ENCODE measurements at regions not wholly inside any gene's neighbourhood (a gene's known extent, or its start where the extent isn't known, plus 50 kb on each side); places are given as distances from the start of the nearest gene placed in this dataset.

- H2AK5ac ChIP-seq (ENCODE audit: low read depth, low read length) = no peak overlapping the region
- no peak overlapping the region for H3K56ac ChIP-seq (replicated peaks; ENCODE audit: insufficient read length, low read depth, low read length)
- no peak overlapping the region for H4K5ac ChIP-seq (ENCODE audit: insufficient read length, low read depth, low read length)
- CTCF ChIA-PET (ENCODE audit: partially characterized antibody) = interaction anchor here (1.2 kb wide), 1 partner anchor 156 kb away, joined by 3 read pairs; no protein-coding TSS in a partner anchor
- TF ChIP-seq SAP30 (IDR thresholded peaks at IDR 0.05; ENCODE audit: insufficient read depth, insufficient replicate concordance, low read length) = no peak
- TF ChIP-seq EP300 (IDR thresholded peaks at IDR 0.05; ENCODE audit: borderline replicate concordance in 1 of 2, low read depth in 2 of 2, low read length in 2 of 2) = no peak
- no peak for TF ChIP-seq HDAC2 (IDR thresholded peaks at IDR 0.05; ENCODE audit: borderline replicate concordance in 1 of 2, low read depth in 2 of 2, low read length in 2 of 2)
- TF ChIP-seq BACH1 (IDR thresholded peaks at IDR 0.05; ENCODE audit: low read length) = no peak
- TF ChIP-seq CHD2 (IDR thresholded peaks at IDR 0.05; ENCODE audit: low read length) = no peak
- TF ChIP-seq RXRA (IDR thresholded peaks at IDR 0.05; ENCODE audit: insufficient read depth, low read depth, low read length) = no peak
- no peak for TF ChIP-seq KDM5A (IDR thresholded peaks at IDR 0.05; ENCODE audit: low read length)
- no peak for TF ChIP-seq ATF3 (IDR thresholded peaks at IDR 0.05; ENCODE audit: insufficient read depth, low read depth, low read length)
- no peak for TF ChIP-seq POLR2AphosphoS5 (IDR thresholded peaks at IDR 0.05; ENCODE audit: low read depth, low read length)
- TF ChIP-seq YY1 (IDR thresholded peaks at IDR 0.05; ENCODE audit: low read depth, low read length) = no peak
- no peak for TF ChIP-seq SUZ12 (IDR thresholded peaks at IDR 0.05; ENCODE audit: low read length)
- no peak for TF ChIP-seq EGR1 (IDR thresholded peaks at IDR 0.05; ENCODE audit: borderline replicate concordance, low read depth, low read length)
- TF ChIP-seq BRCA1 (IDR thresholded peaks at IDR 0.05; ENCODE audit: low read depth, low read length) = no peak
- no peak for TF ChIP-seq ZNF274 (IDR thresholded peaks at IDR 0.05; ENCODE audit: borderline replicate concordance, extremely low read depth, low read length)
- no peak for TF ChIP-seq MAFK (IDR thresholded peaks at IDR 0.05; ENCODE audit: low read depth, low read length)
- no peak for TF ChIP-seq TCF12 (IDR thresholded peaks at IDR 0.05; ENCODE audit: low read depth, low read length)
- no peaks in the 10 kb centered on the region for H3K36me3 ChIP-seq (ENCODE audit: control insufficient read depth in 2 of 4, insufficient read depth in 4 of 4, low read length in 3 of 4)
- no peak overlapping the region for H3K18ac ChIP-seq (ENCODE audit: extremely low read depth, low read length)
- no peak overlapping the region for H2BK15ac ChIP-seq (ENCODE audit: low read length)
- H4K20me1 ChIP-seq (replicated peaks in 1 of 2; ENCODE audit: control insufficient read depth in 1 of 2, insufficient read depth in 2 of 2, low read length in 2 of 2) = no peaks in the 10 kb centered on the region
- no peak overlapping the region for H2BK12ac ChIP-seq (ENCODE audit: low read depth, low read length)
- no peak overlapping the region for H4K8ac ChIP-seq (ENCODE audit: extremely low read depth, insufficient read depth, low read length)
- H3K27me3 ChIP-seq (replicated peaks in 1 of 4; ENCODE audit: control insufficient read depth in 3 of 4, extremely low read depth in 1 of 4, insufficient read depth in 3 of 4, low read length in 3 of 4) = no peaks in the 10 kb centered on the region
- H3K23me2 ChIP-seq (ENCODE audit: low read depth, low read length) = no peaks in the 10 kb centered on the region
- H3K4me3 ChIP-seq (ENCODE audit: extremely low read depth in 1 of 4, insufficient read depth in 2 of 4, low read depth in 3 of 4, low read length in 4 of 4) = no peak overlapping the region
- no peak overlapping the region for H3K23ac ChIP-seq (ENCODE audit: insufficient read length)
- no peak overlapping the region for H2AFZ ChIP-seq (ENCODE audit: low read length)
- no peaks in the 10 kb centered on the region for H3K79me2 ChIP-seq (ENCODE audit: control insufficient read depth in 1 of 2, insufficient read depth in 2 of 2, low read length in 2 of 2)
- H3K4ac ChIP-seq (replicated peaks; ENCODE audit: insufficient read length, low read depth, low read length) = no peak overlapping the region
- H3K14ac ChIP-seq (ENCODE audit: insufficient read length) = no peak overlapping the region
- no peak overlapping the region for H3K27ac ChIP-seq (ENCODE audit: low read depth, low read length)
- no peaks in the 10 kb centered on the region for H3K4me1 ChIP-seq (replicated peaks in 1 of 4; ENCODE audit: control insufficient read depth in 3 of 4, insufficient read depth in 4 of 4, low read length in 3 of 4)
- H4K91ac ChIP-seq (replicated peaks; ENCODE audit: insufficient read length, low read length) = no peak overlapping the region
- H3K4me2 ChIP-seq (ENCODE audit: insufficient read depth in 1 of 2, low read depth in 2 of 2, low read length in 2 of 2) = no peak overlapping the region
- H3K9ac ChIP-seq (replicated peaks in 1 of 4; ENCODE audit: extremely low read depth in 1 of 4, low read depth in 3 of 4, low read length in 3 of 4) = no peak overlapping the region
- H2BK120ac ChIP-seq (replicated peaks; ENCODE audit: low read depth, low read length) = no peak overlapping the region
- H2BK5ac ChIP-seq (ENCODE audit: low read depth, low read length) = no peak overlapping the region
- H3K9me3 ChIP-seq (ENCODE audit: insufficient read depth in 2 of 2, low read depth in 1 of 2, low read length in 1 of 2) = no peaks in the 10 kb centered on the region
- H2BK20ac ChIP-seq (ENCODE audit: low read length) = no peak overlapping the region
- FAIRE-seq = no peak
- DNase-seq (ENCODE audit: low read depth in 1 of 2, low spot score in 2 of 2) = no peak
- POLR2A ChIA-PET (ENCODE audit: partially characterized antibody) = no interaction called here
- H3K79me1 ChIP-seq (ENCODE audit: low read depth, low read length) = no peaks in the 10 kb centered on the region
Measured at GRCh38 chr13:55361141-55361540, 1779.6 kb upstream of the PRR20A start.

All from H1 (cell line).